Tongue (tissue), 1 donor: ENCODE measurements at regions not wholly inside any gene's neighbourhood (a gene's known extent, or its start where the extent isn't known, plus 50 kb on each side); places are given as distances from the start of the nearest gene placed in this dataset.

Experiments used
- DNase-seq: peaks from one replicate; pipeline ENCODE4 v3.0.0-alpha.2; 2015

DNA sequence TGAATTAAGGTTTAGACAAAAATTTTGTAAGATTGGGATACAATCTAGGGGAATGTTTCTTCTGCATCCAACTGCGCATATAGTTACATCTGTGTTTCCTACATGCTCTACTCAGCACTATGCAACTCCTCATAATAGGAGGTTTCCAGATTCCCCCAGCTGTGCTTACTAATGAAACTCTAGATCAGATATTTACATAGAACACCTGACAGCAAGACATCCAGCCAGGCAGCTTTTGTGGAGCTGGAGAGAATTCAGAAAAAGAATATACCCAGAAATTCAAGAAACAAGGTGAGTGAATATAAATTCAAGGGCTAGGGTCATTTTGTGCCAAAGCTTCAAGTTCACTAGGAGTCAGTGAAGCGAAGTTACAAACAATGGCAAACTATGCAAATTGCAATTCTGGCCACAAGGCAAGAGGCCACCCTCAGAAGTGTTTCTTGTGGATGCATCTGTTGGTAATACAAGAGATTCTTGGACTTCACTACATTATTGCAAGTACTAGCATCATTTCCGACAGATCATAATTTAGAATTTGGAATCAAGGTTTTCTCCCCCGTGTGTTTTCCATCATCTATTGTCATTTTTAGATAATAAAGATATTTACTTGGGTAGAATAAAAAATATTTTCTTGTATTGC, 341.2 kb upstream of the NAV3 start:
- DNase-seq: peak; percentile 28

DNA sequence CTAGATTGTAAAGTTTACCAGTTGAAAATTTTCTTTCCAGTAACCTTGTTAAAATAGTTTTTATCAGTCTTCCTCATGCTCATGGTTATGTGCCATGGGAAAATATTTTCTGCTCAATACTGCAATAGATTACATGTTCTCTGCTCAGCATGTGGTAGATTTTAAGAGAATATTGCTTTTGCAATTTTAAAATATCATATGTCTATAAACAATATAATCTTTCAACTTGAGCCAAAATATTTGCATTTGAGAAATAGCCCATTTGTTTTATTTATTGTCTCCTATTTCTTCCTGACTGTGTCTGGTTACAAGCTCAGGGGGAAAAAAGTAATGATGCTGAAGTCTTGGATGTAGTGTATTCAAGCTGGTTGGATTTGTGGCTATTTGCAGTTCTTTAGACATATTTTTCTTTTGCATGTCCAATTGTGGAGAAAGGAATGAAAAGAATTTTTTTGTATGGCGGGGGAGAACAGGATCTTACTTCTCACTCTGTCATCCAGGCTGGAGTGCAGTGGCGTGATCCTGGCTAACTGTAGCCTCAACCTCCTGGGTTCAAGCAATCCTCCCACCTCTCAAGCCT, 342.6 kb upstream of the NAV3 start:
- DNase-seq: no peak

DNA sequence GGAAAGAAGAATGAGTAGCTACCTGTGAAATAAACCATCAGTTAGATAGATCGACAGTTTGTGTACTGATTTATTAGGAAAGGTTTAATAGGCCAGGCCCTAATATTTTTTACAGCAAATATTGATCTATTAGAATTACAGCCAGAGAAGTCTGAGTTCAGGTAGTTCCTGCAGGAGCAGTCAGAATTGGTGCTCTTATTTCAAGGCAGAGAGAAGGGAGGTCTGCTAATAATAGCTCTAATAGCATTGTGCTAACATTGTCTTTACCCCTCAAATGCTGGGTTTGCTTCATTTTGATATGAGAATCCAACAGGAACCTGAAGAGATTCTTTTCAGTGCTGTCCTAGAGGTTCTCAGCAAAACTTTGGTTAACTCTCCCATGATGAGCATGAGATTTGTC, 343.8 kb upstream of the NAV3 start:
- DNase-seq: no peak

DNA sequence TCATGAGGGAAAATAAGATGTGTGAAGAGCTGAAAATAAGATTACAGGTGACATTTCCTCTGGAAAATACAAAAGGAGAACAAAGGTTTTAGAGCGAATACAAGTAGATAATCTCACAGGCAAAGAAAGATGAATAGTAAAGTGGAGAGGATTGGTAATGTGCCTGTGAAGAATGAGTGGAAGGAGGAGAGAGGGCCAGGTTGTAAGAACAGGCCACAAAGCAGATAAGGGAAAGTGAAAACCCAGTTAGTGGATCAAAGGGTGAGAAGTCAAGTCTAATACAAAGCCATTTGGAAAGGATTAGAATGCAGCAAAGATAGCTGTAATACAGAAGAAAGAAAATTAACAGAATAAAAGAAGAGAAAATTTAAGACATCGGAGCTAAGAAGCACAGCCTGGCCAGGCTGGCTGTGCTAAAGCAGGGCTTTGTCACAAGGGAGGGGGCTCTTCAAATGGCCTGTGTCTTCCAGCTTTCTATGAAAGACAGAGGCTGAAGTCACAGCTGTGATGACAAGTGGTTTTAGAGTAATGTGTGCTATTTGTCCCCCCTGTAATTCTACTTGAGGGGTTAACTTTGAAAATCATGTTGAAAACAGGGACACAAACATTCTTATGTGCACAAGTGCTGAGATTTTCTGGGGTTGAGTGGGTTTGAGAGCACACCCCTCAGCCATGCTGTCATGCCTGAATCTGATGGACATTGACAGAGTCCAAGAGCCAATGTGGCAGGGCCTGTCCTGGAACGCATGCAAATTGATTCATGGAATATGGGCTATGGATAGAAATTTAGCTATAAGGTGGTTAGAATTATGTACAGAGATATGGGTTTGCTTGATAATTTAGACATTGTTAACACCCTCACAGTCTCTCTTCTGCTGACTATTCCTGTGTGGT, 344.5 kb upstream of the NAV3 start:
- DNase-seq: no peak

DNA sequence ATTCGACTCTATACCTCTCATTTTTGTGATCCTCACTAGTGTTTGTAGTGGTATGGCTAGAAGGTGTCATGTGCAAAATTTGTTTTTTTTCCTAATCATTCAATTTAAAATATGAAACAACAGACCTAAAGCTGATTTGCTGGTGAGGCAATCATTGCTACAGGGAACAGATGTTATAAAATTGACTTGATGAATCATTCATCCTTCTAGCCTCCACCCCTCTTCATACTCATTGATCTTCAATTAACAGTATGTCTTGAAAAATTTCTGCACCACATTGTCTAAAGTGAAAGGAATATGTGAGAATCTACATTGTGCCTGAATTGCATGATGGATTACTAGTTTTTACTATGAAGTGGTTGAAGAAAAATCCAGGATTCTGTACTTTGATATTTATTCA, 349.0 kb upstream of the NAV3 start:
- no peak for DNase-seq

DNA sequence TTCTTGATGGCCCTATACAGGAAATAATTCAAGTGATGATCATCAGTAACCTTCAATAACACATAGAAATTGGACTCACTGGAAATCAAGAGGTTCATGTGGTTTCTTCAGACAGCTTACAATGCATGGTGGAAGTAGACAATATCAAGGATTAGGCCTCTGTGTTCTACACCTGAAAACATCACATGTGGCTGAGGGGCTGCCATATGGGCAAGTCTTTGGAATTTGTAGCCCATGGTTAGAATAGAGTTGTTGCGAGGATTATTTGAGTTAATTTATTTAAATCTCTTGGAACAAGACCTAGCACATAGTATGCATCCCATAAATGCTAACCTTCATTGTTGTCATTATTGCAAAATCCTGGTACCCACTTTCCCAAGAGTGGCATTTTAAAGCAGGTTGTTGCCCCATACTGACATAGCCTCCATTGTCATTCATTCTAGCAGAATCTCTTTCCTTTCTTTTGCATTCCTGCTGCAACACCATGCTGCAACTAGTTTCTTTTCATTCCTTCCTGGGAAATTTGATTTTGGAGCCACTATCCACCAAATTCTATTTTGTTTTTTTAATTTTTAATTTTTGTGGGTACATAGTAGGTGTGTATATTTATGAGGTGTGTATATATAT, 352.7 kb upstream of the NAV3 start:
- DNase-seq: no peak

DNA sequence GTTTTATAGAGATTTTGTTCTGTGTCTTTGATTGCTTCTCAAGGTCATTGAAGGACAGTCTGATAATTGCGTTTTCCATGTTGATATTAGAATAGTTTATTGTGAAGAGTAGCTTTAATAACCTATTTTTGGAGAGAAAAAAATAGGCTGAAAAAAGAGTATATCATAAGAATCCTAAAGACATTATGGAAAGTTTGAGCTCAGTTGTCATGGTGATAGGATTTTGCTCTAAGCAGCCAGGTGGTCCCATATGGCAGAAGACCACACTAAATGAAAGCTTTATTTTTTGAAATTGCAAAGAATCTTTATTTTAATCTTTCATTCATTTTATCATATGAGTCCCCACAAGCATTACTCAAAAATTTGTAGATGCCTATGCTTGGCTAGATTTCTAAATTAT, 358.9 kb upstream of the NAV3 start:
- DNase-seq: peak; percentile 12

DNA sequence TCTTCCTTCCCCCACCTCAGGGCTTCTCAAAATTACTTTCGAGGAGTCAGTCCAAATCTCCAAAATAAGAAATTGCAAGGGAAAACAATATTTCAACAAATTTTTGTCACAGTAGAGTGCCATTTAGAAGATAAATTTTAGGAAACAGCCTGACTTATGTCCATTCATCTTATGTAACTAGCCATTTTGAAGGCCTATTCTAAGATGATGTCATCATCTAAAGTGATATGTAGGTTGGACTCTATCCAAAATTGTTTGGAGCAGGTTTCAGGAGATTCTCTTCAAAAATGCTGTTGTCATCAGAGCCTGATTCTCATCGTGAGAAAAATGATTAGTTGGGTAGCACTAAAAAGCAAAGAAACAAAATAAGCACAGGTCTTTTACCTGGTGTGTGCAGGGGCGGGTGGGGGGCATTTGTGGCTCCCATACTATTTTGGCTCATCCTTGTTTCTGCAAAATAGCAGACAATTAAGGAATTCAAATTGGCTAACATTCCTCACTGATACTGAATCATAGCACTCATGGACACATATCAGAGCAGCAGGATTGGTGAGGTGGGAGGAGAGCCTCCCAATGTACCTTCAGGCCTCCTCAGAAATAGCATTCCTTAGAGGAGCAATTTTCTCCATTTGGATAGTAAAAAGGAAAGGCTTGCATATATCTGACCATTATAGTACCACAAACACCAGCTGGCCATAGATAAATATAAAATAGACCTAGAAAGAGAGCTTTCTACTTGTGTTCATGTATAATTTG, 360.9 kb upstream of the NAV3 start:
- no peak for DNase-seq

DNA sequence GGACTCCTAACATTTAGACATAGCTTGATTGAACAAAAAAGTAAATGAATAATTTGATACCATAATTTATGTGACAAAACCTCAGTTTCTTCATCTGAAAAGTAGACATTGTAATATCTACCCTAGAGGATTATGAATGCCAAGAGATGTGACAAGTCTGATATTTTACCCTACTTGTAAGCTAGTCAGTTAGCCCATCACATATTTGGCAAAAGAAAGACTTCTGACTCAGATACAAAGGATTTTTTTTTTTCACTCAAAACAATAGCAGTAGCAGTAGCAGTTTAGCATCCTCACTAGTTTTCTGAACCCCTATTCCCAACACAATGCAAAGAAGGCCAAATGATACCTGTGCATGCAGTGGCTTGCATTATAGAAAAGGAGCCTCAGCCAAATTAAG, 377.3 kb upstream of the E2F7 start:
- no peak for DNase-seq

DNA sequence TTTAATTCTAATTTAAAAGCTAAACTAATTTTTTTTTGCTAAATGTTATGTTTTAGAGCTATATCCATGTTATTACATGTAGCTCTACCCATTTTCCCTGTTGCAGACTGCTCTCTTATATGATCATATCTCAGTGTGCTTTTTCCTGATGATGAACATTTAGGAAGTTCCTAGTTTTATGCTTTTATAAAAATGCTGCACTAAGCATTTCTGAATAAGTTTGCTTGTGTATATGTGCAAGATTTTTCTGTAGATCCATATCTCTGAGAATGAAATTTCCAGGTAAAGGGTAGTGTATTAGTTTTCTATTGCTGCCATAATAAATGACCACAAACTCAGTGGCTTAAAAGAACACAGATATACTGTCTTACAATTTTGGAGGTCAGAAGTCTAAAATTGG, 374.4 kb upstream of the E2F7 start:
- no peak for DNase-seq

DNA sequence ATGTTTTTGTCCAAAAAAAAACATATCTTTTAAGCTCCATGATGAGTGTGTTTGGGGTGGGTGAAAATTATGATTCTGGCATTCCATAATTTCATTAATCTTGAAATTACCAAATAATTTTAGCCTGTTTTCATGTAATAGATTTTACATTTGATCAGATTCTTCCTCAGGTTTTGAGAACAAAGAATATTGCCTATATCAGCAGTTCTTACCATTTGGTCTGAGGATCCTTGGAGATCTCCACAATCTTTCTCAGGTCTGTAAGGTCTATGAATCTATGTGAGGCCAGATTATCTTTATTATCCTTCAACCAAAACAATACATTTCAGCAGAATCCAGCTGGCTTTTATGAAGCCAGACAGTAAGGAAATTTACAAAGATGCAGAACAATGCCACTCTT, 373.3 kb upstream of the E2F7 start:
- DNase-seq: no peak

DNA sequence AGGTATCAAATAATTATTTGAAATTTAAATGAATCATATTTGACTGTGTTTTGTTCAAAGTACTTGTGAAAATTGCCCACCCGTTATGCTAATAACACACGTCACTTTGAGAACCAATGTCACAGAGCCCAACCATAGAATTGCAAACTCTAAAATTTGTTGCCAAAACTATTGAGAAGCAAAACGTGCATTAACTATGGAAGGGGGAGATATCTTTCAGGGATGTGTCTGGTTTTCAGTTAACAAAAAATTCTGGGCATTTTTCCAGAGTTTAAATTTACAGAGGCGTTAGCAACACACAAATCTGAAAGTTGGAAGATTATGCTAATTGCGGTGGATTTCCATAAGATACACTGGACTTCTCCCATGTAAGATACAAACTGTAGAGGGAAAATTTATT, 371.8 kb upstream of the E2F7 start:
- DNase-seq: no peak

DNA sequence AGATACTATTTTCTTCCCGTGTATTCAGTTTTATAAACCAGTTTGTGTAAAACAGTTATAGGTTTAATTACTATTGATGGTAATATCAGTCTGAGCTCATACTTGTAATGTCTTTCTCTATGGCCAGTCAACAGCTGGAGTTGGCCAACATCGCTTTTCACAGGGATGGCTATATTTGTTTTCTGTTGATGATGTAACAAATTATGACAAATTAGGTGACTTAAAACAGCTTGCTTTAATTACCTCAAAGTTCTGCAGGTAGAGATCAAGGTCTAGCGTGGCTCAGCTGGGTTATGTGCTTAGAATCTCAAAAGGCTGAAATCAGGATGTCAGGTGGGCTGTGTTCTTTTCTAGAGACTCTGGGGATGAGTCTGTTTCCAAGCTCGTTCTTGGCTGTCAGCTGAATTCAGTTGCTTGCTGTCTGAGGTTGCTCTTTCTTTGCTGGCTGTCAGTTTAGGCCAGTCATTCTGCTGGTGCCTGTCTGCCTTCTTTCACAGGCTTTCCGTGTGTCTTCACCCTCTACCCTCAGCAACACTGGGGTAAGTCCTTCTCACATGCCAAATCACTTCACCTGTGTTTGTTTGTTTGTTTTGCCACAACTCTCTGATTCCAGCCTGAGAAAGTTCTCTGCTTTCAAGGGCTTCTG, 370.2 kb upstream of the E2F7 start:
- DNase-seq: no peak

DNA sequence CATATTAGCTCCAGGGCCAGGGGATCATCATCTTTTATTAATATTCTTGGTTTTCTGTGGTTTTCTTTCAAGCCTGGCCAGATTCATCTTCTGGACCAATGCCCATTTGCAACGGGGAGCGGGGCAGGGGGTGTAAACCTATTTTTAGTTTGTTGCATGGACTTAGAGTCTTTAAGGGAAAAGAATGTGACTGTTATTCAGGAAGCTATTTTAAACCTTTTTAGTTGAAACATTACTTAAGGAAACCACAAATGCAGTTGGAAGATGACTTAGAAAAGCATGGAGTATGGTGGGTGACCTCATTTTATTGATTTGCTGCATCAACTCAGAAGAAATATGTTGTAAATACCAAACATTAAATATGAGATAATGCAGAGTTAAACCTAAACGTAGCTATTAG, 368.4 kb upstream of the E2F7 start:
- DNase-seq: no peak

DNA sequence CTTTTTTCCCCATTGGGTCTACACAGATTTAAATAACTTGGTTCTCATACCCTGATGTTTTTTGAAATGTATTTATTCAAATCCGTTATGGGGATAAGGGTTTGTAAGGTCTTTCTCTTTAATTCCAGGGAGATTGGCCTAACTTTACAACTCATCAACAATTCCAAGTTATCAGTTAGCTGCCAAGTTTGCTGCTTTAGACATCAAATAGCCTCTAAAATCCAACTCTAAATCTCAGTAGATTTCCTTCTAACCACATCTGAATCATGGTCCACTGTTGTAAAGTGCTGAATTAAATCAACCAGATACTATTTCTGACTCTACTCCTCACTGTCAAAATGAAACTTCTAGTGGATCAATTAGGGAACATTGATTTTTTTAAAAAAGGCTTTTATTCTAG, 364.1 kb upstream of the E2F7 start:
- DNase-seq: peak; percentile 7

DNA sequence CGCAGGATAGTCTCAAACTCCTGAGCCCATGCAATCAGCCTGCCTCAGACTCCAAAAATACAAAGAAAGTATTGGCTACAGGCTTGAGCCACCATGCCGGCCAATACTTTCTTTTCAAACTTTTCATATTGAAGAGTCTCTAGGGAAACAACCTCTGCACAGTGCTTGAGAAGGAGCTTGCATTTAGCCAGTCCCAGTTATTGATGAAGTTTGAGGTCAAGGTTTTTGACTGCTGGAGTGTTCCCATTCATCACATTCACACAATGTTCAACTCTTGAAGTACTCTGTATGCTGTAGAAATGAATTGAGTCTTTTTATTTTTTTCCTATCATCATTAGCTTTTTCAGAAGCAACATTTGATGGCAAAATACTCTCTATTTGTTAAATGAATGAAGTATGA, 355.8 kb upstream of the E2F7 start:
- no peak for DNase-seq

DNA sequence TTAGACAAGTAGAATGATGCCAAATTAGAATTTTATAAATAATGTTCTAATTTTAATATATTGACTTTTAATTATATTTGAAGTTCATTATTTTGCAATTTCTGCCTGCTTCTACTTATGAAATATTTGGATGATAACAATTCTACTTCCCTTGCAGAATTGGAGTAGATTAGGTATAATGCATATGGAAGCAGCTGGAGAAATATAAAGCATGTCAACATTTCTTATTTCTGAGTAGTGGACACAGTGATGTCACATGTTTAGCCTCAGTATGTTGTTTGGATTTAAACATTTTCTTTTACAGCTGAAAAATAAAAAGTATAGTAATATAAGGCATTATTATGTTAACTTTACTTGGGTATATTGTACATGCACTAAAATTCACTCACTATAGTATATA, 344.2 kb upstream of the E2F7 start:
- no peak for DNase-seq

DNA sequence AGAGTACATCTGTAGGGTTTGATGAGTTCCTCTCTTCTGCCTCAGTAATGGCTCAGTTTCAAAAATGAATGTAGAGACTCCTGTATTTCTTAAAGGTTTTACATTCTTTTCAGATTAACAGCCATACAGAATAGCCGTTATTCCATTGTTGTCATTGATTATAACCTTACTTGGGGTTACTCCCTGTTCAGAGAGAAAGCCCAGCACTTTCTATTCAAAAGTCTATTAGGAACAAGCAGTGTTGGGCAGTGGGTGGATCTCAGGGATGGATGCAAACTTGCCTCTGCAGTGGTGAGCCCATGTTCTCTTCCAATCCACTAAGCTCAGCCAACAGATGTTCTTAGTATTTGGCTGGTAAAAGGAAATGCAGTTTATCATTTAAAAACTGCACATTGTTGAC, 342.6 kb upstream of the E2F7 start:
- DNase-seq: no peak

DNA sequence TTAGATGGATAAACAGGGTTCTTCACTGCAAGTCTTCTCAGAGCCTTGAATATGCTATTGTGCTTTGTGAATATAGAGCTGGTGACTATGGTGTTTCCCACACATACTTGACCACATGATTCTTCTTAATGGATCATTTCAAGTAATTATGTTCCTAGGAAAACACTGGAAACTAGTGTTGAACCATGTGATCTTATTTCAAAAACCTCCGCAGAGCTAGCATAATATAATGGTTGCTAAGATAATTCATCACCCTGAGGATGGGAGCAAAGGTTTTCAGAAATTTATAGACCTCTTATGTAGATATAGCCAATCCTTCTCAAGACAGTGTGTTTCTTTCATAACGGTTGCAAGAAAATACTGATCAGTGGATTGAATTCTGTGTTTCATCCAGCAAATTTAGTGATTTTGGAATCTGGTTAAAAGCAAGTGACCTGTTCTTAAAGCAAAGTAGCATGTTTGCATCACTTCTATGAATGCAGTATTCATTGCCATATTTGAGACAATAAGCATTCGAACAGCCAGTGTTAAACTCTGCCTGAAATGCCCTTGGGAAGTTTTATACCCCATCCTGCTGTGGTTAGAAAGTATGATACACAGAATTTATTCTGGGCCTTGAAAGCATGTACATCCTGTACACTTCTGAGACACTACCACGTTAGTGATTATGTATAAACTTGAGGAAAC, 341.0 kb upstream of the E2F7 start:
- no peak for DNase-seq

DNA sequence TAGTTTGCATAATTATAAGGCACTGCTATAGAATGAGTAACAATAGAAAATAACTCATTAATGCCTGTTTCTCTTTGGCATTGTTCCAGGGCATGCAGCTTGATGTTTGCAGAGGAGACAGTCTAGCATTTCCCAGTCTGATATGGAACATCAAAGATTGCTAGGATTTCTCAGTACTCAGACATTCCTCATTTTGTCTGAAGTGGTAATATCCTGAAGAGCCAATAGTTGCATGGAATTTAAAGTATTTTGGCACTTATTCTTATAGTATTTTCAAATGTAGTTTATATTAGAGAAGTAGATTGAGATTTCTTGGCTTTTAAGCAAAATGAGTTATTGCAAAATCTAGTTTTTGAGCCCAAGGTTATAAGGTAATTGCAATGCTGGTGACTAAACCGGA, 337.3 kb upstream of the E2F7 start:
- DNase-seq: no peak

DNA sequence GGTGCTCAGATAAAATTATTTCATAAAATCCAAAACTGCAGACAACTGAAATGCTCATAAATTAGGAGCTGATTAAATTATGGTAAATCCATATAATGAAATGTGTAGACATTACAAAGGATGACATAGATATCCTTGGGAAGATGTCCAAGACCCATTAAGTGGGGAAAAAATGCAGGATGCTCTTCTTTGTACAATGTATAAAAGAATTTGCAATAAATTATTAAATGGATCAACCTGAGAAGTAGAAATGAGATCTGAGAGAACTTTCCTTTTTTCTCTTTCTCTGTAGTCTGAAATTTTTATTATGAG, 336.4 kb upstream of the E2F7 start:
- DNase-seq: no peak
